Right lobe of liver (tissue), 4 donors: ENCODE measurements at regions not wholly inside any gene's neighbourhood (a gene's known extent, or its start where the extent isn't known, plus 50 kb on each side); places are given as distances from the start of the nearest gene placed in this dataset.

ENCODE experiments used
- CTCF ChIP-seq, 4 donors: fragments of 200-600 bp in 3 of 4; fragments of 450-650 bp in 1 of 4; IDR thresholded peaks; one replicate each; pipeline versions ENCODE4 v1.5.1 to v1.8.0; 2016 to 2022; ENCODE audit warnings: antibody characterized with exemption in 4 of 4, mild to moderate bottlenecking in 2 of 4
- POLR2A ChIP-seq: fragments of 450-650 bp; IDR thresholded peaks from one replicate; pipeline ENCODE4 v1.6.1; 2017; ENCODE audit warnings: antibody characterized with exemption, mild to moderate bottlenecking
- donor health status: DM: no; HTN: no; CAD: no.
- donor health status: DM: no; HTN: no; CAD: no.
- donor health status: DM: no; HTN: yes; CAD: no.

- TF ChIP-seq POLR2A (no peak), CTCF (IDR thresholded peaks at IDR 0.05) (no peak)
Observed at GRCh38 chr4:167415461-167415860, 181.2 kb upstream of the SPOCK3 start.
